T-cell (primary cell): ENCODE measurements at regions not wholly inside any gene's neighbourhood (a gene's known extent, or its start where the extent isn't known, plus 50 kb on each side); places are given as distances from the start of the nearest gene placed in this dataset.

ENCODE experiments used
- ATAC-seq, 4 experiments: fragments of 200-7000 bp in 3 of 4; fragments of 150-1000 bp in 1 of 4; cut with Tn5 transposase; replicated peaks in 1 of 4; 1 replicate in 3 of 4; 2 replicates in 1 of 4; pipeline ENCODE4 v1.10.0; 2021; ENCODE audit warnings: moderate library complexity in 3 of 4, mild to moderate bottlenecking in 2 of 4, moderate number of reproducible peaks in 1 of 4
- CTCF ChIA-PET, 2 donors: fragments of 300-600 bp; sonication (Branson Sonifier 250); formaldehyde crosslinking; loops; one replicate each; lab custom pipeline; 2022; ENCODE audit warnings: antibody characterized with exemption in 2 of 2; lab: Charles Lee
- POLR2A ChIA-PET, 2 donors: fragments of 300-600 bp; sonication (Branson Sonifier 250); formaldehyde crosslinking; loops; one replicate each; lab custom pipeline; 2022; ENCODE audit warnings: antibody characterized with exemption in 2 of 2; lab: Charles Lee
- DNase-seq, 35 experiments: peaks; one replicate each; pipeline versions ENCODE4 v3.0.0 to v3.0.0-alpha.2; 2013 to 2023
- H3K27ac ChIP-seq: one replicate; pipeline ENCODE4 v1.5.1; 2013; ENCODE audit warnings: low read length
- H3K27me3 ChIP-seq, 2 experiments: replicated peaks in 1 of 2; 1 replicate in 1 of 2; 2 replicates in 1 of 2; pipeline versions ENCODE4 v1.6.1 to v1.7.0; 2013; ENCODE audit warnings: low read length in 1 of 2, mixed read lengths in 1 of 2; ENCODE audit not compliant: control insufficient read depth in 2 of 2, insufficient read depth in 2 of 2; ENCODE audit errors: extremely low read depth in 1 of 2
- H3K36me3 ChIP-seq, 2 donors: 1 replicate in 1 of 2; 2 replicates in 1 of 2; pipeline versions ENCODE4 v1.6.1 to v1.7.0; 2013; ENCODE audit warnings: low read length in 1 of 2; ENCODE audit not compliant: control insufficient read depth in 2 of 2, insufficient read depth in 1 of 2; ENCODE audit errors: extremely low read depth in 1 of 2
- H3K4me1 ChIP-seq, 2 experiments: 1 replicate in 1 of 2; 2 replicates in 1 of 2; pipeline versions ENCODE4 v1.6.1 to v1.7.0; 2013; ENCODE audit warnings: low read length in 2 of 2, mixed read lengths in 1 of 2; ENCODE audit not compliant: insufficient read depth in 2 of 2, control insufficient read depth in 1 of 2; ENCODE audit errors: extremely low read depth in 1 of 2
- H3K4me3 ChIP-seq, 2 donors: 1 replicate in 1 of 2; 2 replicates in 1 of 2; pipeline versions ENCODE4 v1.5.1 to v1.7.0; 2013; ENCODE audit warnings: mild to moderate bottlenecking in 2 of 2, low read length in 1 of 2, moderate library complexity in 1 of 2; ENCODE audit not compliant: control insufficient read depth in 1 of 2; ENCODE audit errors: extremely low read depth in 1 of 2
- H3K9me3 ChIP-seq: 2 replicates; pipeline ENCODE4 v1.7.0; 2013
- H3K27ac Mint-ChIP-seq, 2 donors: one replicate each; pipeline ENCODE4 v1.8.0; 2020 to 2021; ENCODE audit warnings: mild to moderate bottlenecking in 2 of 2, mixed read lengths in 2 of 2
- H3K27me3 Mint-ChIP-seq, 2 donors: one replicate each; pipeline ENCODE4 v1.8.0; 2021 to 2022; ENCODE audit warnings: mixed read lengths in 2 of 2
- H3K36me3 Mint-ChIP-seq: one replicate; pipeline ENCODE4 v1.8.0; 2021; ENCODE audit warnings: mixed read lengths
- H3K4me1 Mint-ChIP-seq, 3 donors: one replicate each; pipeline ENCODE4 v1.8.0; 2020 to 2022; ENCODE audit warnings: mixed read lengths in 3 of 3, mild to moderate bottlenecking in 1 of 3
- H3K4me3 Mint-ChIP-seq, 3 donors: one replicate each; pipeline ENCODE4 v1.8.0; 2020 to 2022; ENCODE audit warnings: mild to moderate bottlenecking in 3 of 3, mixed read lengths in 3 of 3, moderate library complexity in 3 of 3
- H3K9me3 Mint-ChIP-seq, 3 donors: one replicate each; pipeline ENCODE4 v1.8.0; 2020 to 2022; ENCODE audit warnings: mixed read lengths in 3 of 3
- WGBS: methylation state at CpG from one replicate; pipeline ENCODE4 v1.1.5; 2013; ENCODE audit warnings: missing lambda C conversion rate; ENCODE audit not compliant: insufficient coverage; 5-methylcytosine and 5-hydroxymethylcytosine counted together

DNA sequence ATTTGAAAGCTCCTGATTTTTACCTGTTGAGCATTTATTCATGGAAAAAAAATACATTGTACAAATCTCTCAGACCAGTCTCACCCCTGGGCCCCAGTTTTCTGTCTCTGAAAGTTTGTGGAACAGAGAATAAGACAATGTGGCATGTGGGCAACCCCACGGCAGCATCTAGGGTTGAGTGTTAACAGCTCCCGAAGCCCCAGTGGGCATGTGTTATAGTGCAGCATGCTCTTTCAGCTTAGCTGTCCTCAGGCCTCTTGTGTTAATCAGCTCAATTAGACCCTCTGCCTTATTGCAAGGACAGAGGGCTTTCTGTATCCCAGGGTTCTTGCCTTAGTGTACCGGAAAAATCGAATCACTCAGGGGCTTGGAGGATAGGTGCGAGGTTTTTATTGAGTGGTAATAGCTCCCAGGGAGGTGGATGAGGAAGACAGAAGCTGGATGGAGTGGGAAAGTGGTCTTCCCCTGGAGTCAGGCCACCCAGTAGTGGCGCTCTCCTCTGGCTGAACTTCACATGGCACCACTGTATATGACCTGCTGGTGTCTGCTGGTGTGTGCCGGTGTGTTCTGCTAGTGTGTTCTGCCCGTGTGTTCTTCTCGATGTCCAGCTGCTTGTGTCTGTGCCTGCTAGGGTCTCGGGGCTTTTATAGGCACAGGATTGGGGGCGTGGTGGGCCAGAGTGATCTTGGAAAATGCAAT lies 382.8 kb downstream of the EPM2A start:
- H3K4me1 Mint-ChIP-seq: no peaks in the 10 kb centered on the region
- H3K36me3 ChIP-seq: no peaks in the 10 kb centered on the region
- ATAC-seq (no peak), DNase-seq (no peak)
- WGBS: 80% methylated on average over 11 of the region's 11 CpGs
- H3K4me3 Mint-ChIP-seq: no peak overlapping the region
- H3K4me3 ChIP-seq: no peak overlapping the region
- no peaks in the 10 kb centered on the region for H3K9me3 ChIP-seq
- no peaks in the 10 kb centered on the region for H3K4me1 ChIP-seq
- H3K27me3 Mint-ChIP-seq: peaks cover 5 to 10% of the 10 kb centered on the region in 2 donors
- CTCF ChIA-PET: no interaction called here
- POLR2A ChIA-PET: interaction anchor here in 1 of 2 donors (0.6 kb wide), 1 partner anchor 14 kb away, joined by 3 read pairs; no protein-coding TSS in a partner anchor
- H3K27me3 ChIP-seq: no peaks in the 10 kb centered on the region
- H3K36me3 Mint-ChIP-seq: no peaks in the 10 kb centered on the region
- H3K9me3 Mint-ChIP-seq: no peaks in the 10 kb centered on the region
- H3K27ac ChIP-seq: no peak overlapping the region
- no peak overlapping the region for H3K27ac Mint-ChIP-seq

DNA sequence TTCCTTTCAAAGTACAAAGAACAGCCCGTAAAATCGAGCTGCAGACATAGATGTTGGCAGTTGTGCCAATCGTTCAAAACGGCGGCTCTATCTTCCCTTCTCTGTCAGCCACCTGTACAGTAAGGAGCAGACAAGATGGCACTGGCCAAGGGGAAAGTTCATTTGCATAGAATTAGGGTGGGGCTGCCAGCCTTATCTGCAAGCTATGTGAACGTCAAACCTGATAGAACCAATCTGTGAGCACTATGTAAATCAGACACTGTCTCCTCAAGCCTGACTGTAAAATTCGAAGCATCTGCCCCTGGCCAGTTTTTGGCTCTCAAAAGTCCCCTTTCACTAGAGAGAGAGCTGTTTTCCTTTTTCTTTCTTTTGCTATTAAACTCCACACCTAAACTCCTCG lies 374.5 kb downstream of the EPM2A start:
- POLR2A ChIA-PET: no interaction called here
- Mint-ChIP-seq H3K27ac (no peak overlapping the region), H3K27me3 (peaks cover 8 to 14% of the 10 kb centered on the region in 2 donors), H3K36me3 (no peaks in the 10 kb centered on the region), H3K4me3 (no peak overlapping the region), H3K9me3 (peaks cover 0 to 9% (median 0%) of the 10 kb centered on the region in 3 donors), H3K4me1 (no peaks in the 10 kb centered on the region)
- 63% methylated on average over 3 of the region's 8 CpGs for WGBS
- ATAC-seq (no peak), DNase-seq (no peak)
- CTCF ChIA-PET: no interaction called here
- H3K36me3 ChIP-seq: no peaks in the 10 kb centered on the region
- H3K4me1 ChIP-seq: no peaks in the 10 kb centered on the region
- no peak overlapping the region for H3K27ac ChIP-seq
- no peaks in the 10 kb centered on the region for H3K9me3 ChIP-seq
- peaks cover 0 to 6% of the 10 kb centered on the region in 2 experiments for H3K27me3 ChIP-seq
- H3K4me3 ChIP-seq: no peak overlapping the region

DNA sequence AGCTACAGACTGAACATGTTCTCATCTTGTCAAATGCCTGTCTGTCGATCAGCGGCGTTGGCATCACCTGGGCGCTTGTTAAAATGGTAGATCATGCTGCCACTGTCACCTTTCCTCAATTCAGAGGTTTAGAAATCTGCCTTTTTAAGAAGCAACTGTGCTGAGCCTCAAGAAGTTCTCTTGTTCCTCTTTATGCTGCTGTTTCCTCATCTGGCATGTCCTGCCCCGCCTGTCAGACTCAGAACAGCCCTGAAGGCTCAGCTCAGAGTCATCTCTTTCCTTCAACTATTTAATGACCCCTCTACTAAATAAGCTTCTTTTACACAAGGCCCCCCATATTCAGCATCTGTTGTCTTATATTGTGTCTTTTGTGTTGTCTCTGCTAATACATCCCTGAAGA lies 368.2 kb downstream of the EPM2A start:
- H3K9me3 Mint-ChIP-seq: peaks cover 0 to 9% (median 0%) of the 10 kb centered on the region in 3 donors
- H3K4me1 ChIP-seq: peaks cover 0 to 3% of the 10 kb centered on the region in 2 experiments
- no peaks in the 10 kb centered on the region for H3K27me3 ChIP-seq
- no peak overlapping the region for H3K27ac ChIP-seq
- no peaks in the 10 kb centered on the region for H3K36me3 Mint-ChIP-seq
- peaks cover 0 to 12% of the 10 kb centered on the region in 2 donors for H3K27me3 Mint-ChIP-seq
- POLR2A ChIA-PET: no interaction called here
- H3K4me3 ChIP-seq: no peak overlapping the region
- CTCF ChIA-PET: no interaction called here
- WGBS: 75% methylated on average over 5 of the region's 5 CpGs
- H3K27ac Mint-ChIP-seq: no peak overlapping the region
- no peaks in the 10 kb centered on the region for H3K36me3 ChIP-seq
- ATAC-seq (no peak), DNase-seq (no peak)
- peaks cover 2 to 3% (median 2%) of the 10 kb centered on the region in 3 donors for H3K4me1 Mint-ChIP-seq
- H3K9me3 ChIP-seq: no peaks in the 10 kb centered on the region
- no peak overlapping the region for H3K4me3 Mint-ChIP-seq

DNA sequence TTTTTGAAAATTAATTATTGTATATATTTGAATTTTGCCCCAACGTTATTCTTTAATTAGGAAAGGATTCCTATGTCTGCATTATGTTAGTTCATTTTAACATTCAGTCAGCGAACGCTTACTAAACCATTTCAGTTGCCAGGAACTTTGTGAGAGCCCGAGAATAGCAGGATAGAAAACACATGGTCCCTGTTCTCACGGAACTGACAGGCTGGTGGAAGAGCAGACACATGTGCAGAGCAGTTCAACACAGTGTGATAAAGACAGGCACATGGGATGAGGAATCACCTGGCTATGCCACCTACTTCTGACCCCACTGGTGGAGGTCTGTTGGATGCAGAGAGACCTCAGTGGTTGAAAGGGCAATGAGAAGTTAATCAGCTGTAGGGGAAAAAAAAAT lies 367.2 kb downstream of the EPM2A start:
- no peak for DNase-seq
- Mint-ChIP-seq H3K27ac (no peak overlapping the region), H3K9me3 (peaks cover 0 to 3% (median 0%) of the 10 kb centered on the region in 3 donors), H3K4me1 (peaks cover 7 to 12% (median 9%) of the 10 kb centered on the region in 3 donors), H3K4me3 (no peak overlapping the region), H3K36me3 (no peaks in the 10 kb centered on the region), H3K27me3 (peaks cover 0 to 12% of the 10 kb centered on the region in 2 donors)
- Histone ChIP-seq H3K4me3 (no peak overlapping the region), H3K9me3 (no peaks in the 10 kb centered on the region), H3K27ac (no peak overlapping the region), H3K27me3 (no peaks in the 10 kb centered on the region), H3K4me1 (peaks cover 0 to 3% of the 10 kb centered on the region in 2 experiments), H3K36me3 (no peaks in the 10 kb centered on the region)
- WGBS: 84% methylated on average over 4 of the region's 5 CpGs
- no peak for ATAC-seq
- POLR2A ChIA-PET: no interaction called here
- CTCF ChIA-PET: no interaction called here

DNA sequence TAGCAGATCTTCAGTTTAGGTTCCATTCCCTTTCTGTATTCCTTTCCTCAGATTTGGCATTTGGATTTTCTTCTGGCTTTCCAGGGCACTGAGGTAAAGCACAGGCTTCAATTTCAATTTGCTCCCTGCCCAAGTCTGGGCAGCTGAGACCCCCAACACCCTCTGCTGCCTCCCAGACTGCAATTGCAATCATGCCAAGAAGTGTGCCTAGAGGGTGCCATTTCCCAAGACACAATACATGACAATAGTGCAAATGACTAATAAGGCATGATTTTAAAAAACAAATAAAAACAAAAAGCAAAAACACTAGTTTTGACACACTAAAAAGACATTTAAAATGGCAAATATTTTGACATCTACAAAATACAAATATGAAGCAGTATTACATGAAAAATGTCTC lies 364.8 kb downstream of the EPM2A start:
- Mint-ChIP-seq H3K36me3 (no peaks in the 10 kb centered on the region), H3K4me3 (no peak overlapping the region), H3K9me3 (no peaks in the 10 kb centered on the region), H3K27me3 (peaks cover 0 to 12% of the 10 kb centered on the region in 2 donors), H3K4me1 (peaks cover 7 to 14% (median 9%) of the 10 kb centered on the region in 3 donors), H3K27ac (no peak overlapping the region)
- H3K9me3 ChIP-seq: no peaks in the 10 kb centered on the region
- H3K27ac ChIP-seq: no peak overlapping the region
- POLR2A ChIA-PET: no interaction called here
- ATAC-seq: no peak
- no peak overlapping the region for H3K4me3 ChIP-seq
- DNase-seq: no peak
- H3K27me3 ChIP-seq: no peaks in the 10 kb centered on the region
- no peaks in the 10 kb centered on the region for H3K36me3 ChIP-seq
- CTCF ChIA-PET: no interaction called here
- peaks cover 0 to 3% of the 10 kb centered on the region in 2 experiments for H3K4me1 ChIP-seq

DNA sequence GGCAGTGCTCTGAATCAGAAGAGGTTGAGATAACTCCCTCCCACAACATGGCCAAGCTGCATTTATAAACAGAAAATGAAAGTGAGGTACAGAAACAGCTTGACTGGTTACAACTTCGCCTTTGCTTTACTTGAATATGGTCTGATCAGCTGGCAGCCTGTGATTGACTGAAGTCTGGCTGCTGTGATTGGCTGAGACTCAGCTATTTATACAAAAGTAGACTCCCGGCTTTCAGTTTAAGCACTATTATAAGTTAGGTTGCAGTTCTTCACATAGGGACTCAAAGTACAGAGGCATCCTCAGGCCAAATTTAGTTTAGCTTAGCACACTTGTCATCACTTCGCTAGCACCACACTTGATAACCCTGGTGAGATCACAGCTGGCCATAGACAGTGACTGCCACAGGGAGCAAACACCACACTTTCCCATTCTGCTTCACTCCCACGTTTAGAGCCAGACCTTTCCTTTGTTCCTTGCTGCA lies 362.6 kb downstream of the EPM2A start:
- Mint-ChIP-seq H3K27me3 (peaks cover 0 to 3% of the 10 kb centered on the region in 2 donors), H3K4me1 (peaks cover 7 to 14% (median 9%) of the 10 kb centered on the region in 3 donors), H3K36me3 (no peaks in the 10 kb centered on the region), H3K9me3 (peaks cover 0 to 6% (median 2%) of the 10 kb centered on the region in 3 donors), H3K4me3 (peak overlapping the region in 2 of 3 donors; percentile 26 to 49), H3K27ac (peak overlapping the region; percentile 46 to 51)
- Histone ChIP-seq H3K27ac (peak overlapping the region; percentile 53), H3K27me3 (no peaks in the 10 kb centered on the region), H3K4me3 (peak overlapping the region in 1 of 2 donors; percentile 23), H3K4me1 (peaks cover 0 to 3% of the 10 kb centered on the region in 2 experiments), H3K9me3 (no peaks in the 10 kb centered on the region), H3K36me3 (no peaks in the 10 kb centered on the region)
- 48% methylated on average over 2 of the region's 4 CpGs for WGBS
- peak in 7 of 35 experiments; percentile 2 to 44 (median 7) for DNase-seq
- ChIA-PET CTCF (interaction anchor here in 1 of 2 donors (0.7 kb wide), 1 partner anchor 443 kb away, joined by 3 read pairs; no protein-coding TSS in a partner anchor), POLR2A (interaction anchor here in 1 of 2 donors (0.5 kb wide), 1 partner anchor 11 kb away, joined by 4 read pairs; no protein-coding TSS in a partner anchor)
- peak; percentile 41 to 79 (median 59) for ATAC-seq
